Naive thymus-derived CD4-positive, alpha-beta T cell (primary cell): ENCODE measurements at regions not wholly inside any gene's neighbourhood (a gene's known extent, or its start where the extent isn't known, plus 50 kb on each side); places are given as distances from the start of the nearest gene placed in this dataset.
A peak's percentile ranks its signal among the peaks of the same experiment; 100 is the strongest.
"Not testable (repeated sequence)": the region's sequence is repeated elsewhere in the genome, so short reads cannot be mapped to it uniquely, and the experiment has no call there.

ENCODE experiments used
- ATAC-seq: fragments of 150-1000 bp; cut with Tn5 transposase; 2 replicates; pipeline ENCODE4 v1.10.0; 2021; ENCODE audit warnings: mild to moderate bottlenecking, moderate library complexity
- CTCF ChIA-PET: fragments of 350-600 bp; sonication (Branson Sonifier 250); formaldehyde crosslinking; loops from one replicate; lab custom pipeline; 2021; ENCODE audit warnings: antibody characterized with exemption; lab: Charles Lee
- POLR2A ChIA-PET: fragments of 350-600 bp; sonication (Branson Sonifier 250); formaldehyde crosslinking; loops from one replicate; lab custom pipeline; 2021; ENCODE audit warnings: antibody characterized with exemption, inconsistent platforms; lab: Charles Lee
- DNase-seq, 9 donors: peaks; one replicate each; pipeline versions ENCODE4 v3.0.0 to v3.0.0-alpha.2; 2020 to 2022; ENCODE audit warnings: mixed read lengths in 1 of 9
- H3K27ac ChIP-seq: one replicate; pipeline ENCODE4 v1.7.0; 2013; ENCODE audit warnings: mild to moderate bottlenecking, low read depth, low read length, moderate library complexity
- H3K27me3 ChIP-seq, 2 donors: one replicate each; pipeline ENCODE4 v1.7.0; 2013; ENCODE audit warnings: low read length in 2 of 2, mild to moderate bottlenecking in 2 of 2, moderate library complexity in 2 of 2; ENCODE audit not compliant: control insufficient read depth in 2 of 2, insufficient read depth in 2 of 2
- H3K36me3 ChIP-seq, 3 experiments: 1 replicate in 2 of 3; 2 replicates in 1 of 3; pipeline ENCODE4 v1.7.0; 2013; ENCODE audit warnings: low read length in 3 of 3, mild to moderate bottlenecking in 3 of 3, moderate library complexity in 1 of 3; ENCODE audit not compliant: insufficient read depth in 3 of 3, control insufficient read depth in 2 of 3
- H3K4me1 ChIP-seq, 2 donors: one replicate each; pipeline ENCODE4 v1.7.0; 2013; ENCODE audit warnings: low read length in 2 of 2, mild to moderate bottlenecking in 2 of 2, moderate library complexity in 1 of 2; ENCODE audit not compliant: control insufficient read depth in 2 of 2, insufficient read depth in 2 of 2
- H3K4me3 ChIP-seq: 2 replicates; pipeline ENCODE4 v1.7.0; 2013; ENCODE audit warnings: mild to moderate bottlenecking, low read length
- H3K9me3 ChIP-seq, 3 experiments: 1 replicate in 2 of 3; 2 replicates in 1 of 3; pipeline ENCODE4 v1.7.0; 2013; ENCODE audit warnings: low read length in 3 of 3; ENCODE audit not compliant: control insufficient read depth in 2 of 3
- H3K27ac Mint-ChIP-seq, 9 donors: one replicate each; pipeline ENCODE4 v1.8.0; 2020 to 2022; ENCODE audit warnings: mixed read lengths in 9 of 9, mild to moderate bottlenecking in 8 of 9, moderate library complexity in 5 of 9, inconsistent platforms in 2 of 9
- H3K27me3 Mint-ChIP-seq, 5 donors: one replicate each; pipeline ENCODE4 v1.8.0; 2021 to 2022; ENCODE audit warnings: mixed read lengths in 5 of 5, mild to moderate bottlenecking in 1 of 5
- H3K36me3 Mint-ChIP-seq, 5 donors: one replicate each; pipeline ENCODE4 v1.8.0; 2020 to 2022; ENCODE audit warnings: mixed read lengths in 5 of 5, mild to moderate bottlenecking in 3 of 5, inconsistent platforms in 1 of 5
- H3K4me1 Mint-ChIP-seq, 7 donors: one replicate each; pipeline ENCODE4 v1.8.0; 2020 to 2022; ENCODE audit warnings: mixed read lengths in 7 of 7, mild to moderate bottlenecking in 3 of 7, inconsistent platforms in 1 of 7
- H3K4me3 Mint-ChIP-seq, 10 donors: one replicate each; pipeline ENCODE4 v1.8.0; 2020 to 2022; ENCODE audit warnings: mild to moderate bottlenecking in 10 of 10, mixed read lengths in 10 of 10, moderate library complexity in 6 of 10, inconsistent platforms in 2 of 10
- H3K9me3 Mint-ChIP-seq, 11 donors: one replicate each; pipeline ENCODE4 v1.8.0; 2020 to 2022; ENCODE audit warnings: mixed read lengths in 11 of 11, mild to moderate bottlenecking in 4 of 11, inconsistent platforms in 1 of 11, moderate library complexity in 1 of 11
- intact Hi-C, 2 donors: fragments of 100-400 bp; cut with micrococcal nuclease; formaldehyde crosslinking; loops; one replicate each; pipeline ENCODE4 v1.15.1; 2023

DNA sequence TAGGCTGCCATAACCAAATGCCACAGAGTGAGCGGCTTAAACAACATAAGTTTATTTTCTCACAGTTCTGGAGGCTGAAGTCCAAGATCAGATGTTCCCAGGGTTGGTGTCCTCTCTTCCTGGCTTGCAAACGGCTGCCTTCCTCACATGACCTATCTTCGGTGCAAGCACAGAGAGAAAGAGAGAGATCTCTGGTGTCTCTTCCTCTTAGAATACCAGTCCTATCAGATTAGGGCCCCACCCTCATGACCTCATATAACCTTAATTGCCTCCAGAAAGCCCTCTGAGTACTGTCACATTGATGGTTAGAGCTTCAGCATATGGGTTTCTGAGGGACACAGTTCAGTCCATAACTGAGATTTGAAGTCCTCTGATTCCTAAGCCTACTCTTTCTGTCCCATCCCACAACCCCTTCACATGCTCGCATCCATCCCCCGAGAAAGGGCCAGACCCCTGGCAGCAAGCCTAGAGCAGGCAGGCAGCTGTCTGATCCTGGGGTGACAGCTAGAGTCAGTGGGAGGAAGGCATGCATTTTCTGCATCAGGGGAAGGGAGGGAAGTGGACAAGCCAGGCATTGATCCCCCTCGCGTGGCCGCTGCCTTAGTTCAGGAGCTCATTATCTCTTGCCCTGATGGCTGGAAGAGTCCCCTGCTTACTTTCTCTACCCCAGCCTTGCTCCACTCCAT lies 114.1 kb downstream of the FAR1 start:
- no peaks in the 10 kb centered on the region for H3K9me3 Mint-ChIP-seq
- CTCF ChIA-PET, result interaction anchor here (0.7 to 1.5 kb wide), 3 partner anchors 9 to 367 kb away, joined by 3 to 4 read pairs (median 3); no protein-coding TSS in a partner anchor
- no peak overlapping the region for H3K27ac Mint-ChIP-seq
- Histone ChIP-seq H3K27me3 (no peaks in the 10 kb centered on the region), H3K36me3 (no peaks in the 10 kb centered on the region), H3K4me1 (no peaks in the 10 kb centered on the region), H3K27ac (no peak overlapping the region), H3K4me3 (no peak overlapping the region), H3K9me3 (no peaks in the 10 kb centered on the region)
- ATAC-seq, result no peak
- H3K4me1 Mint-ChIP-seq, result no peaks in the 10 kb centered on the region
- H3K36me3 Mint-ChIP-seq, result no peaks in the 10 kb centered on the region
- POLR2A ChIA-PET, result no interaction called here
- no peak for DNase-seq
- intact Hi-C loops, result no loop called here
- H3K4me3 Mint-ChIP-seq, result no peak overlapping the region
- H3K27me3 Mint-ChIP-seq, result peaks cover 0 to 38% (median 0%) of the 10 kb centered on the region in 5 donors

DNA sequence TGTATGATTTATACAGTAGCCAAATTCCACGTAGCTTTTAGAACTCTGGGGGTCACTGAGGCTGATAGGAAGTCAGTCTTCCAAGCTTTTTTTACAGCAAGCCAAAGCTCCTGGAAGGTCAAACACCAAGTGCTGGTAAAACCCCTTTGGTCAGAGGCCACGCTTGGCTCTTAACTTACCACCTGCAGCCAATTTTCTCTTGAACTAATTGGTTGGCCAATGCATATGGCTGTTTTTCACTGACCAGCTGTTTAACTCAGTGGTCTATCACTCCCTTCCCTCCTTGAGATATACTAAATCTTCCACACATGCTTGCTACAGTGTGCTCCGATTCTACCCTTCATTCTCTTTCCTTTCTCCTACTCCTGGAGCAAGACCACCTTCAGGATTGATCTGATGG lies 116.0 kb downstream of the FAR1 start:
- Histone ChIP-seq H3K27me3 (no peaks in the 10 kb centered on the region), H3K9me3 (no peaks in the 10 kb centered on the region), H3K4me3 (no peak overlapping the region), H3K27ac (no peak overlapping the region), H3K36me3 (no peaks in the 10 kb centered on the region), H3K4me1 (no peaks in the 10 kb centered on the region)
- Mint-ChIP-seq H3K4me1 (no peaks in the 10 kb centered on the region), H3K36me3 (no peaks in the 10 kb centered on the region), H3K4me3 (no peak overlapping the region), H3K9me3 (no peaks in the 10 kb centered on the region), H3K27me3 (peaks cover 0 to 23% (median 0%) of the 10 kb centered on the region in 5 donors), H3K27ac (no peak overlapping the region)
- DNase-seq (no peak), ATAC-seq (no peak)
- intact Hi-C loops, result no loop called here
- CTCF ChIA-PET, result interaction anchor here (1.9 kb wide), 1 partner anchor 12 kb away, joined by 6 read pairs; no protein-coding TSS in a partner anchor
- POLR2A ChIA-PET, result no interaction called here

DNA sequence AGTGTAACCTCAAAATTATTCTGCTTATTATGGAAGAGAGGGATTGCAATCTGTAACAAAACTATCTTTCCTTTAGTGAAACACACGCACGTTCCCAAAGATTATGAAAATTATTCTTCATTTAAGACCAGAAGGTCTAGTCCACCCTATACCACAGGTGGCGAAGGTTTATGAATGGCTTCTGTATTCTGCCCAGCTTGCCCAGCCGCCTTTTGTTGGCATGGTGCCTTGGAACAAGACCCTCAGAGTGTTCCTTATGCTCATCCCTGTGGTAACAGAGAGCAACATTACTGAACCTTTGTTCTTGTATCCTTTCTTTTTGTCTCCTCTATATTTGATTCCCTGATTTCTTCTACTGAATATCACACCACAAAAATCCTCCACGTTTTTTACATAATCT lies 116.4 kb downstream of the FAR1 start:
- intact Hi-C loops, result no loop called here
- no peaks in the 10 kb centered on the region for H3K9me3 Mint-ChIP-seq
- DNase-seq (no peak), ATAC-seq (no peak)
- H3K27me3 Mint-ChIP-seq, result peaks cover 0 to 20% (median 0%) of the 10 kb centered on the region in 5 donors
- H3K27ac ChIP-seq, result no peak overlapping the region
- H3K36me3 Mint-ChIP-seq, result no peaks in the 10 kb centered on the region
- ChIA-PET CTCF (interaction anchor here (1.9 kb wide), 1 partner anchor 12 kb away, joined by 6 read pairs; no protein-coding TSS in a partner anchor), POLR2A (no interaction called here)
- H3K4me3 ChIP-seq, result no peak overlapping the region
- H3K27me3 ChIP-seq, result no peaks in the 10 kb centered on the region
- H3K4me1 ChIP-seq, result no peaks in the 10 kb centered on the region
- no peaks in the 10 kb centered on the region for H3K9me3 ChIP-seq
- no peak overlapping the region for H3K4me3 Mint-ChIP-seq
- H3K36me3 ChIP-seq, result no peaks in the 10 kb centered on the region
- H3K4me1 Mint-ChIP-seq, result no peaks in the 10 kb centered on the region
- H3K27ac Mint-ChIP-seq, result no peak overlapping the region

DNA sequence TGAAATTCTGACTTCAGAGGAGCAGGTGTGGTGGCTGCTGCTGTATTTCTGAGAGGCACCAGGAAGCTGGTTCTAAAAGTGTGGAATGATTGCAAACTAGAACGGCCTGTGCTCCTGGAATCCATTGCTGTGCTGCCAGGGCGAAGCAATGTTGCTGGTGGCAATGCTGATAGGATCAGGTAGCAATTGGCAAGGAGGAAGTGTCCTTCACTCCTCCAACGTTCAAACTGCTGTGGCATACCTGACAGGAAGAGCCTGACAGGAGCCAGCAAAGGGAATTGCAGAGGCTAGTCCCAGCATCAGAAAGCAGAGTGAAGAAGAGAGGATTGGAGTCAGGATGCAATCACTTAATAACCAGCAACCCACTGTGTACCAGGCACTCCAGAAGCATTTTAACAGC lies 118.2 kb downstream of the FAR1 start:
- ChIA-PET CTCF (interaction anchor here (0.6 to 1.3 kb wide), 3 partner anchors 45 to 462 kb away, joined by 3 read pairs; no protein-coding TSS in a partner anchor), POLR2A (no interaction called here)
- H3K27ac ChIP-seq, result no peak overlapping the region
- intact Hi-C loops, result no loop called here
- no peaks in the 10 kb centered on the region for H3K36me3 ChIP-seq
- no peaks in the 10 kb centered on the region for H3K9me3 ChIP-seq
- Mint-ChIP-seq H3K27ac (peak overlapping the region in 1 of 9 donors; percentile 31), H3K4me3 (no peak overlapping the region), H3K4me1 (no peaks in the 10 kb centered on the region), H3K27me3 (peaks cover 0 to 14% (median 0%) of the 10 kb centered on the region in 5 donors), H3K9me3 (no peaks in the 10 kb centered on the region), H3K36me3 (no peaks in the 10 kb centered on the region)
- no peak overlapping the region for H3K4me3 ChIP-seq
- no peaks in the 10 kb centered on the region for H3K4me1 ChIP-seq
- DNase-seq (no peak), ATAC-seq (no peak)
- H3K27me3 ChIP-seq, result no peaks in the 10 kb centered on the region

DNA sequence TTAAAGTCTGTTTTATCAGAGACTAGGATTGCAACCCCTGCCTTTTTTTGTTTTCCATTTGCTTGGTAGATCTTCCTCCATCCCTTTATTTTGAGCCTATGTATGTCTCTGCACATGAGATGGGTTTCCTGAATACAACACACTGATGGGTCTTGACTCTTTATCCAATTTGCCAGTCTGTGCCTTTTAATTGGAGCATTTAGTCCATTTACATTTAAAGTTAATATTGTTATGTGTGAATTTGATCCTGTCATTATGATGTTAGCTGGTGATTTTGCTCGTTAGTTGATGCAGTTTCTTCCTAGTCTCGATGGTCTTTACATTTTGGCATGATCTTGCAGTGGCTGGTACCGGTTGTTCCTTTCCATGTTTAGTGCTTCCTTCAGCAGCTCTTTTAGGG lies 129.1 kb downstream of the FAR1 start:
- intact Hi-C loops, H3K4me3 Mint-ChIP-seq: not testable (repeated sequence)

DNA sequence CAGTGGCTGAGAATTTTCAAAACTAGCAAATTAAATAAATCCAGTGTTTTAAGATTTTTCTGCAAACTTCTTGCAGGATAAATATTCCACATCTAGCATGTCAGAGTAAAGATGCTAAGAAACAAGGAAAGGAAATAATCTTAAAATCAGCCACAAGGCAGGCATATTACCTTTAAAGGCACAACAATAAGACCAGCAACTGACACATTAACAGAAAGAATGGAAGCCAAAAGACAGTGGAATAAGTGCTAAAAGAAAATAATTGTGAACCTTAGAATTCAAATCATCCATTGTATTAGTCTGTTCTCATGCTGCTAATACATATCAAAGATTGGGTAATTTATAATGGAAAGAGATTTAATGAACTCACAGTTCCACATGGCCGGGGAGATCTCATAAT lies 132.4 kb downstream of the FAR1 start:
- ChIA-PET POLR2A (no interaction called here), CTCF (no interaction called here)
- DNase-seq (no peak), ATAC-seq (no peak)
- no peak overlapping the region for H3K27ac ChIP-seq
- H3K4me1 ChIP-seq, result no peaks in the 10 kb centered on the region
- Mint-ChIP-seq H3K27me3 (peaks cover 0 to 13% (median 4%) of the 10 kb centered on the region in 5 donors), H3K27ac (no peak overlapping the region), H3K4me1 (no peaks in the 10 kb centered on the region), H3K4me3 (no peak overlapping the region), H3K9me3 (peaks cover 6 to 52% (median 18%) of the 10 kb centered on the region in 11 donors), H3K36me3 (peaks cover 0 to 7% (median 4%) of the 10 kb centered on the region in 5 donors)
- H3K36me3 ChIP-seq, result no peaks in the 10 kb centered on the region
- peaks cover 0 to 5% (median 3%) of the 10 kb centered on the region in 3 experiments for H3K9me3 ChIP-seq
- intact Hi-C loops, result no loop called here
- no peak overlapping the region for H3K4me3 ChIP-seq
- no peaks in the 10 kb centered on the region for H3K27me3 ChIP-seq

More for the DNA sequence above, 129.1 kb downstream of the FAR1 start:
- H3K4me1 ChIP-seq, H3K27me3 Mint-ChIP-seq, H3K27ac Mint-ChIP-seq, ATAC-seq, H3K4me1 Mint-ChIP-seq, H3K4me3 ChIP-seq, H3K36me3 ChIP-seq, H3K9me3 ChIP-seq, H3K27ac ChIP-seq, H3K36me3 Mint-ChIP-seq, DNase-seq, CTCF ChIA-PET, POLR2A ChIA-PET, H3K27me3 ChIP-seq: not testable (repeated sequence)
- H3K9me3 Mint-ChIP-seq, result peaks cover 6 to 37% (median 12%) of the 10 kb centered on the region in 11 donors

DNA sequence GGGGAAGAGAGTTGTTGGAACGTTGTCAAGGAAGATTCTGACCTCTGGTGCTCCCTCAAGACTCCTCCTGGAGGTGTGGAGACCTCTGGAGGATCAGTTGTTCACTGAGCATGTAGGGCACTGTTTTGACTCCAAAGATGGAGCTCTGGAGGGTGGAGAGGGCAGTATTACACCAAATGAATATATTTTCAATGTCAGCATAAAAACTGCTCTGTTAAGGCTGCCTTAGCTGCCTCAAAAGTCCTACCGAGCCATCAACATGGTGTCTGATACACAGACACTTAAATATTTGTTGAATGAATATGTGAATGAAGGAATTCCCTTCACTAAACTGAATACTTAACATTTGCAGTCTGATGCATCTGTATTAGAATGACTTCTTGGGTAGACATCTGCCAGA lies 144.2 kb upstream of the SPON1 start:
- Mint-ChIP-seq H3K27ac (no peak overlapping the region), H3K36me3 (peaks cover 0 to 10% (median 5%) of the 10 kb centered on the region in 5 donors), H3K9me3 (peaks cover 2 to 24% (median 8%) of the 10 kb centered on the region in 11 donors), H3K27me3 (peaks cover 0 to 18% (median 0%) of the 10 kb centered on the region in 5 donors), H3K4me3 (no peak overlapping the region), H3K4me1 (peaks cover 0 to 10% (median 0%) of the 10 kb centered on the region in 7 donors)
- ChIA-PET CTCF (no interaction called here), POLR2A (no interaction called here)
- no peak for ATAC-seq
- H3K9me3 ChIP-seq, result no peaks in the 10 kb centered on the region
- no peak overlapping the region for H3K27ac ChIP-seq
- H3K4me1 ChIP-seq, result no peaks in the 10 kb centered on the region
- intact Hi-C loops, result no loop called here
- H3K27me3 ChIP-seq, result no peaks in the 10 kb centered on the region
- no peak for DNase-seq
- no peaks in the 10 kb centered on the region for H3K36me3 ChIP-seq
- H3K4me3 ChIP-seq, result no peak overlapping the region
